GM18867 (cell line): ENCODE measurements at regions not wholly inside any gene's neighbourhood (a gene's known extent, or its start where the extent isn't known, plus 50 kb on each side); places are given as distances from the start of the nearest gene placed in this dataset.

Experiments
- ATAC-seq: cut with Tn5 transposase; IDR thresholded peaks from one replicate; pipeline ENCODE4 v1.9.1; 2021; ENCODE audit warnings: mild to moderate bottlenecking, moderate library complexity; ENCODE audit not compliant: unreplicated experiment

GRCh38 chr3:177946497-177946896 lies 589.7 kb upstream of the KCNMB2 start:
- no peak for ATAC-seq

- ATAC-seq: no peak
Observed at GRCh38 chr3:177946936-177947335, 589.3 kb upstream of the KCNMB2 start.

- no peak for ATAC-seq
Observed at GRCh38 chr3:177947901-177948300, 588.3 kb upstream of the KCNMB2 start.

- ATAC-seq: peak; percentile 68
Observed at GRCh38 chr3:177948716-177949425, 587.4 kb upstream of the KCNMB2 start.

- ATAC-seq: no peak
Observed at GRCh38 chr3:177959188-177959587, 577.0 kb upstream of the KCNMB2 start.

- ATAC-seq: no peak
Observed at GRCh38 chr3:177960014-177960413, 576.2 kb upstream of the KCNMB2 start.

GRCh38 chr3:177960722-177961121 lies 575.5 kb upstream of the KCNMB2 start:
- no peak for ATAC-seq

- no peak for ATAC-seq
Observed at GRCh38 chr3:177961784-177962183, 574.5 kb upstream of the KCNMB2 start.

GRCh38 chr3:177966493-177966892 lies 569.7 kb upstream of the KCNMB2 start:
- ATAC-seq: no peak

GRCh38 chr3:177968891-177969290 lies 567.3 kb upstream of the KCNMB2 start:
- no peak for ATAC-seq

- no peak for ATAC-seq
Observed at GRCh38 chr3:177973241-177973840, 562.9 kb upstream of the KCNMB2 start.

- ATAC-seq: no peak
Observed at GRCh38 chr3:177976241-177976640, 560.0 kb upstream of the KCNMB2 start.

GRCh38 chr3:177976866-177977265 lies 559.4 kb upstream of the KCNMB2 start:
- no peak for ATAC-seq

GRCh38 chr3:177977381-177978158 lies 558.7 kb upstream of the KCNMB2 start:
- no peak for ATAC-seq

- no peak for ATAC-seq
Observed at GRCh38 chr3:177978946-177979345, 557.3 kb upstream of the KCNMB2 start.

GRCh38 chr3:177979703-177980102 lies 556.5 kb upstream of the KCNMB2 start:
- no peak for ATAC-seq

- ATAC-seq: peak; percentile 62
Observed at GRCh38 chr3:177981576-177981975, 554.7 kb upstream of the KCNMB2 start.

- peak; percentile 62 for ATAC-seq
Observed at GRCh38 chr3:177982034-177982433, 554.2 kb upstream of the KCNMB2 start.

- no peak for ATAC-seq
Observed at GRCh38 chr3:177983320-177983719, 552.9 kb upstream of the KCNMB2 start.

GRCh38 chr3:177992993-177993970 lies 543.0 kb upstream of the KCNMB2 start:
- no peak for ATAC-seq

- ATAC-seq: no peak
Observed at GRCh38 chr3:177994976-177995375, 541.3 kb upstream of the KCNMB2 start.
